Osteocyte (in vitro differentiated cells): ENCODE measurements at regions not wholly inside any gene's neighbourhood (a gene's known extent, or its start where the extent isn't known, plus 50 kb on each side); places are given as distances from the start of the nearest gene placed in this dataset.

ENCODE experiments used
- DNase-seq: peaks from one replicate; pipeline ENCODE4 v3.0.0; 2021; ENCODE audit warnings: mixed read lengths; ENCODE audit not compliant: unreplicated experiment; ENCODE audit errors: extremely low spot score
- H3K27ac Mint-ChIP-seq: one replicate; pipeline ENCODE4 v1.8.0; 2021; ENCODE audit warnings: mild to moderate bottlenecking, mixed read lengths; ENCODE audit not compliant: unreplicated experiment
- H3K27me3 Mint-ChIP-seq: one replicate; pipeline ENCODE4 v1.8.0; 2021; ENCODE audit warnings: mixed read lengths; ENCODE audit not compliant: unreplicated experiment
- H3K36me3 Mint-ChIP-seq: one replicate; pipeline ENCODE4 v1.8.0; 2021; ENCODE audit warnings: mixed read lengths; ENCODE audit not compliant: unreplicated experiment
- H3K4me1 Mint-ChIP-seq: one replicate; pipeline ENCODE4 v1.8.0; 2021; ENCODE audit warnings: mixed read lengths; ENCODE audit not compliant: unreplicated experiment
- H3K4me3 Mint-ChIP-seq: one replicate; pipeline ENCODE4 v1.8.0; 2021; ENCODE audit warnings: mild to moderate bottlenecking, moderate library complexity, mixed read lengths; ENCODE audit not compliant: unreplicated experiment
- H3K9me3 Mint-ChIP-seq: one replicate; pipeline ENCODE4 v1.8.0; 2021; ENCODE audit warnings: mixed read lengths; ENCODE audit not compliant: unreplicated experiment
- CTCF ChIP-seq: fragments of 200-600 bp; sonication (generic); IDR thresholded peaks from 2 replicates; pipeline ENCODE4 v1.5.0; 2021; ENCODE audit warnings: antibody characterized with exemption, mild to moderate bottlenecking, moderate library complexity

GRCh38 chr10:20363684-20364083 lies 533.4 kb downstream of the NEBL start:
- no peaks in the 10 kb centered on the region for H3K36me3 Mint-ChIP-seq
- no peak for DNase-seq
- H3K27me3 Mint-ChIP-seq = peaks cover 7% of the 10 kb centered on the region
- peaks cover 14% of the 10 kb centered on the region for H3K9me3 Mint-ChIP-seq
- no peak overlapping the region for H3K4me3 Mint-ChIP-seq
- peaks cover 2% of the 10 kb centered on the region for H3K4me1 Mint-ChIP-seq
- TF ChIP-seq CTCF = no peak
- no peak overlapping the region for H3K27ac Mint-ChIP-seq

- Mint-ChIP-seq H3K36me3 (no peaks in the 10 kb centered on the region), H3K27me3 (no peaks in the 10 kb centered on the region), H3K4me1 (peaks cover 3% of the 10 kb centered on the region), H3K27ac (no peak overlapping the region), H3K4me3 (no peak overlapping the region), H3K9me3 (peaks cover 13% of the 10 kb centered on the region)
- TF ChIP-seq CTCF = no peak
- DNase-seq = no peak
Measured at GRCh38 chr10:20355915-20356314, 539.7 kb downstream of the PLXDC2 start.

GRCh38 chr10:20355011-20355410 lies 538.8 kb downstream of the PLXDC2 start:
- Mint-ChIP-seq H3K9me3 (peaks cover 13% of the 10 kb centered on the region), H3K4me3 (no peak overlapping the region), H3K27me3 (no peaks in the 10 kb centered on the region), H3K4me1 (peaks cover 3% of the 10 kb centered on the region), H3K27ac (no peak overlapping the region), H3K36me3 (no peaks in the 10 kb centered on the region)
- no peak for DNase-seq
- TF ChIP-seq CTCF = no peak

GRCh38 chr10:20354166-20354565 lies 537.9 kb downstream of the PLXDC2 start:
- Mint-ChIP-seq H3K4me1 (peaks cover 3% of the 10 kb centered on the region), H3K9me3 (peaks cover 13% of the 10 kb centered on the region), H3K27me3 (no peaks in the 10 kb centered on the region), H3K36me3 (no peaks in the 10 kb centered on the region), H3K4me3 (no peak overlapping the region), H3K27ac (no peak overlapping the region)
- no peak for TF ChIP-seq CTCF
- no peak for DNase-seq

- H3K4me1 Mint-ChIP-seq = peaks cover 3% of the 10 kb centered on the region
- no peaks in the 10 kb centered on the region for H3K27me3 Mint-ChIP-seq
- no peak overlapping the region for H3K4me3 Mint-ChIP-seq
- peaks cover 7% of the 10 kb centered on the region for H3K9me3 Mint-ChIP-seq
- TF ChIP-seq CTCF = no peak
- no peaks in the 10 kb centered on the region for H3K36me3 Mint-ChIP-seq
- H3K27ac Mint-ChIP-seq = no peak overlapping the region
- no peak for DNase-seq
Measured at GRCh38 chr10:20350509-20350908, 534.3 kb downstream of the PLXDC2 start.
